GDM1 (cell line): ENCODE measurements at regions not wholly inside any gene's neighbourhood (a gene's known extent, or its start where the extent isn't known, plus 50 kb on each side); places are given as distances from the start of the nearest gene placed in this dataset.
"Not testable (repeated sequence)": the region's sequence is repeated elsewhere in the genome, so short reads cannot be mapped to it uniquely, and the experiment has no call there.

Experiments used
- DNase-seq: peaks from one replicate; lab custom pipeline; 2025; lab: John Stamatoyannopoulos, UW

GRCh38 chr4:123600987-123601904, 204.7 kb downstream of the SPRY1 start:
- DNase-seq = no peak

- DNase-seq = no peak
These were observed 205.4 kb downstream of the SPRY1 start for GRCh38 chr4:123602007-123602406.

- no peak for DNase-seq
These were observed 206.6 kb downstream of the SPRY1 start for GRCh38 chr4:123603165-123603564.

- not testable (repeated sequence) for DNase-seq
These were observed 209.2 kb downstream of the SPRY1 start for GRCh38 chr4:123605797-123606196.

GRCh38 chr4:123606336-123606735, 209.7 kb downstream of the SPRY1 start:
- DNase-seq = no peak

- DNase-seq = no peak
These were observed 210.4 kb downstream of the SPRY1 start for GRCh38 chr4:123606946-123607542.

GRCh38 chr4:123609829-123610228, 213.2 kb downstream of the SPRY1 start:
- DNase-seq = no peak

- DNase-seq = no peak
These were observed 217.2 kb downstream of the SPRY1 start for GRCh38 chr4:123613586-123614344.

- no peak for DNase-seq
These were observed 219.3 kb downstream of the SPRY1 start for GRCh38 chr4:123615901-123616300.

GRCh38 chr4:123616951-123617461, 220.4 kb downstream of the SPRY1 start:
- DNase-seq = peak; percentile 6

- no peak for DNase-seq
These were observed 221.2 kb downstream of the SPRY1 start for GRCh38 chr4:123617791-123618190.

- DNase-seq = no peak
These were observed 222.0 kb downstream of the SPRY1 start for GRCh38 chr4:123618606-123619005.

GRCh38 chr4:123619326-123619725, 222.7 kb downstream of the SPRY1 start:
- DNase-seq = no peak

- no peak for DNase-seq
These were observed 223.3 kb downstream of the SPRY1 start for GRCh38 chr4:123619895-123620294.

- peak; percentile 72 for DNase-seq
These were observed 224.6 kb downstream of the SPRY1 start for GRCh38 chr4:123621072-123621705.

- no peak for DNase-seq
These were observed 226.0 kb downstream of the SPRY1 start for GRCh38 chr4:123622572-123622971.

- no peak for DNase-seq
These were observed 227.0 kb downstream of the SPRY1 start for GRCh38 chr4:123623611-123624010.

- DNase-seq = no peak
These were observed 228.4 kb downstream of the SPRY1 start for GRCh38 chr4:123624959-123625358.

- no peak for DNase-seq
These were observed 231.7 kb downstream of the SPRY1 start for GRCh38 chr4:123628288-123628687.

- no peak for DNase-seq
These were observed 235.4 kb downstream of the SPRY1 start for GRCh38 chr4:123631786-123632692.

GRCh38 chr4:123632693-123633030, 236.1 kb downstream of the SPRY1 start:
- no peak for DNase-seq
